Hematopoietic multipotent progenitor cell treated with erythropoietin and hydrocortisone succinate and interleukin-3 and kit ligand, for 15 days (in vitro differentiated cells): ENCODE measurements at regions not wholly inside any gene's neighbourhood (a gene's known extent, or its start where the extent isn't known, plus 50 kb on each side); places are given as distances from the start of the nearest gene placed in this dataset.

Experiments used
- DNase-seq: peaks from one replicate; pipeline ENCODE4 v3.0.0-alpha.2; 2015; ENCODE audit warnings: low spot score

- DNase-seq, result no peak
These were observed 216.7 kb downstream of the GRIN2B start for GRCh38 chr12:13764748-13765147.

- no peak for DNase-seq
These were observed 232.0 kb downstream of the GRIN2B start for GRCh38 chr12:13749389-13749788.

GRCh38 chr12:13745111-13745860 is 236.1 kb downstream of the GRIN2B start:
- no peak for DNase-seq

- DNase-seq, result no peak
These were observed 236.8 kb downstream of the GRIN2B start for GRCh38 chr12:13744561-13744960.

GRCh38 chr12:13740149-13740545 is 241.3 kb downstream of the GRIN2B start:
- no peak for DNase-seq

- no peak for DNase-seq
These were observed 245.7 kb downstream of the GRIN2B start for GRCh38 chr12:13735734-13736133.

- DNase-seq, result no peak
These were observed 246.7 kb downstream of the GRIN2B start for GRCh38 chr12:13734584-13735152.

- DNase-seq, result no peak
These were observed 253.7 kb downstream of the GRIN2B start for GRCh38 chr12:13727707-13728195.

GRCh38 chr12:13725049-13725448 is 256.4 kb downstream of the GRIN2B start:
- DNase-seq, result no peak

- DNase-seq, result no peak
These were observed 257.3 kb downstream of the GRIN2B start for GRCh38 chr12:13724136-13724535.

GRCh38 chr12:13719986-13720385 is 261.4 kb downstream of the GRIN2B start:
- no peak for DNase-seq

- DNase-seq, result no peak
These were observed 263.1 kb downstream of the GRIN2B start for GRCh38 chr12:13718271-13718670.

GRCh38 chr12:13716119-13716518 is 265.3 kb downstream of the GRIN2B start:
- no peak for DNase-seq

- DNase-seq, result no peak
These were observed 267.6 kb downstream of the GRIN2B start for GRCh38 chr12:13713556-13714410.

GRCh38 chr12:13707829-13708228 is 273.6 kb downstream of the GRIN2B start:
- no peak for DNase-seq

GRCh38 chr12:13702381-13702780 is 279.0 kb downstream of the GRIN2B start:
- no peak for DNase-seq

GRCh38 chr12:13701502-13701901 is 279.9 kb downstream of the GRIN2B start:
- no peak for DNase-seq

GRCh38 chr12:13697973-13698372 is 283.4 kb downstream of the GRIN2B start:
- DNase-seq, result no peak

GRCh38 chr12:13695781-13696180 is 285.6 kb downstream of the GRIN2B start:
- DNase-seq, result no peak

GRCh38 chr12:13692332-13692731 is 289.1 kb downstream of the GRIN2B start:
- no peak for DNase-seq

- no peak for DNase-seq
These were observed 289.8 kb downstream of the GRIN2B start for GRCh38 chr12:13691598-13691997.

GRCh38 chr12:13687633-13688032 is 293.8 kb downstream of the GRIN2B start:
- no peak for DNase-seq

- DNase-seq, result no peak
These were observed 295.1 kb downstream of the GRIN2B start for GRCh38 chr12:13686260-13686659.
